ENCODE measurements at regions not wholly inside any gene's neighbourhood (a gene's known extent, or its start where the extent isn't known, plus 50 kb on each side); places are given as distances from the start of the nearest gene placed in this dataset.
A peak's percentile ranks its signal among the peaks of the same experiment; 100 is the strongest.

DNA sequence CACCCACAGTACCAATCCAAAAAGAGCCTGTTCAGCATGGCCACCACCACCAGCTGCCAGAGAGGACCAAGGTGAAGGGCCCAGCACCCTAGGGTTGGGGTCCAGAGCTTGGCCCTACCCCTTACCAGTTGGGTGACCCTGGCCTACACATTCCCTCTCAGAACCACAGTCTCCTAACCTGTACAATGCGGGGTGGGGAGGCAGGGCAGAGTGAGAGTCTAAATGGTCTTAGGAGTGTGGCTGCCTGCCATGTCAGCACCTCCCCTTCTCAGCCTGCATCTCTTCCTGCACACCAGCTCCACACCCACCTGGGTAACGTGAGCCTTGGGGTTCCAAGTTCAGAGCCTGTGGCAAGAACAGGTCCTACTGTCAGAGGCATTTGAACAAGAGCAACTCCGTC lies 92.2 kb downstream of the C5orf15 start:
- no peaks in the 10 kb centered on the region for H3K4me1 ChIP-seq
- DNase-seq: peak in 1 of 3 donors; percentile 15
- TF ChIP-seq, protein P1, sequence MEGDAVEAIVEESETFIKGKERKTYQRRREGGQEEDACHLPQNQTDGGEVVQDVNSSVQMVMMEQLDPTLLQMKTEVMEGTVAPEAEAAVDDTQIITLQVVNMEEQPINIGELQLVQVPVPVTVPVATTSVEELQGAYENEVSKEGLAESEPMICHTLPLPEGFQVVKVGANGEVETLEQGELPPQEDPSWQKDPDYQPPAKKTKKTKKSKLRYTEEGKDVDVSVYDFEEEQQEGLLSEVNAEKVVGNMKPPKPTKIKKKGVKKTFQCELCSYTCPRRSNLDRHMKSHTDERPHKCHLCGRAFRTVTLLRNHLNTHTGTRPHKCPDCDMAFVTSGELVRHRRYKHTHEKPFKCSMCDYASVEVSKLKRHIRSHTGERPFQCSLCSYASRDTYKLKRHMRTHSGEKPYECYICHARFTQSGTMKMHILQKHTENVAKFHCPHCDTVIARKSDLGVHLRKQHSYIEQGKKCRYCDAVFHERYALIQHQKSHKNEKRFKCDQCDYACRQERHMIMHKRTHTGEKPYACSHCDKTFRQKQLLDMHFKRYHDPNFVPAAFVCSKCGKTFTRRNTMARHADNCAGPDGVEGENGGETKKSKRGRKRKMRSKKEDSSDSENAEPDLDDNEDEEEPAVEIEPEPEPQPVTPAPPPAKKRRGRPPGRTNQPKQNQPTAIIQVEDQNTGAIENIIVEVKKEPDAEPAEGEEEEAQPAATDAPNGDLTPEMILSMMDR (IDR thresholded peaks at IDR 0.05): no peak
- TF ChIP-seq POLR2A (IDR thresholded peaks at IDR 0.05): no peak
- no peak overlapping the region for H3K4me3 ChIP-seq
- no peaks in the 10 kb centered on the region for H3K9me3 ChIP-seq
- H3K27me3 ChIP-seq: no peaks in the 10 kb centered on the region
- no peak overlapping the region for H3K27ac ChIP-seq
- no peaks in the 10 kb centered on the region for H3K36me3 ChIP-seq

DNA sequence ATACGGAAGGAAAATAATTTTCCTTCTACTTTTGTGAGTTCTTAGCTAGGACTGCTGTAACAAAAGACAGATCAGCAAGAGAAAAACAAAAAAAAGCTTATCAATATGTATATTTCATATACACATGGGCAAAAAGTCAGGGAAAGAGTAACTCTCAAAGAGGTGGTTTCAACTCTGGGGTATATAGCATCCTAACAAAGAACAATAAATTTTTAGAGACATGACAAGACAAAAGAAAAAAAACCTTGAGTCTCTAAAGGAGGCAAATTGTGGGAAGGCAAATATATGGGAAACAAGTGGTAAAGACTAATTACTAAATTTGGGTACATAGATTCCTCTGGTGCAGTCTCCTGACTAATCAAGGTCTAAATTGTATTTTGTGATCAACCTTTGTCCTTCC lies 93.2 kb downstream of the C5orf15 start:
- Histone ChIP-seq H3K4me3 (no peak overlapping the region), H3K4me1 (no peaks in the 10 kb centered on the region), H3K36me3 (no peaks in the 10 kb centered on the region), H3K27me3 (no peaks in the 10 kb centered on the region), H3K27ac (no peak overlapping the region), H3K9me3 (no peaks in the 10 kb centered on the region)
- TF ChIP-seq POLR2A (IDR thresholded peaks at IDR 0.05): no peak
- TF ChIP-seq, protein P1 (IDR thresholded peaks at IDR 0.05): no peak
- DNase-seq: no peak

DNA sequence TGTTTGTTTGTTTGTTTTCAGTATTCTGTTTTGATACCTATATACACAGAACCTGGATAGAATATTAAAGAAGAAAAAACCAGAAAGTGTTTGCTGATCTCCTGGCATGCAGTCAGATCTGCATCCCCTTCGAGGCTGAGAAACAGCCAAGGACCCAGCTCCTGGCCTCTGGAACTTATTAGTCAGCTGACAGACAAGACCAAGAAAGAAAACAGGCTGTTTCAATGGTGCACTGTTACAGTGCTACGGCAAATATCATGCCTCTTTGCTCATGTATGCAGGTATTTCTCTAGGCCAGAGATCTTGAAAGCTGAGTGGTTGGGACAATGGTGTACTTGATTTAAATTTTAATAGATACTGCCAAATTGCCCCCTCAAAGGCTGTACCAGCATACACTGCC lies 95.0 kb downstream of the C5orf15 start:
- TF ChIP-seq POLR2A (IDR thresholded peaks at IDR 0.05): no peak
- TF ChIP-seq, protein P1 (IDR thresholded peaks at IDR 0.05): no peak

GRCh38 chr5:133870661-133871060 lies 97.8 kb downstream of the C5orf15 start:
- Histone ChIP-seq H3K27me3 (no peaks in the 10 kb centered on the region), H3K4me3 (no peak overlapping the region), H3K36me3 (no peaks in the 10 kb centered on the region), H3K27ac (no peak overlapping the region), H3K4me1 (no peaks in the 10 kb centered on the region), H3K9me3 (no peaks in the 10 kb centered on the region)
- TF ChIP-seq POLR2A (IDR thresholded peaks at IDR 0.05): no peak
- TF ChIP-seq, protein P1 (IDR thresholded peaks at IDR 0.05): no peak
- no peak for DNase-seq

More for the DNA sequence above, 95.0 kb downstream of the C5orf15 start:
- Histone ChIP-seq H3K4me3 (no peak overlapping the region), H3K4me1 (no peaks in the 10 kb centered on the region), H3K27ac (no peak overlapping the region), H3K27me3 (no peaks in the 10 kb centered on the region), H3K36me3 (no peaks in the 10 kb centered on the region), H3K9me3 (no peaks in the 10 kb centered on the region)
- no peak for DNase-seq

DNA sequence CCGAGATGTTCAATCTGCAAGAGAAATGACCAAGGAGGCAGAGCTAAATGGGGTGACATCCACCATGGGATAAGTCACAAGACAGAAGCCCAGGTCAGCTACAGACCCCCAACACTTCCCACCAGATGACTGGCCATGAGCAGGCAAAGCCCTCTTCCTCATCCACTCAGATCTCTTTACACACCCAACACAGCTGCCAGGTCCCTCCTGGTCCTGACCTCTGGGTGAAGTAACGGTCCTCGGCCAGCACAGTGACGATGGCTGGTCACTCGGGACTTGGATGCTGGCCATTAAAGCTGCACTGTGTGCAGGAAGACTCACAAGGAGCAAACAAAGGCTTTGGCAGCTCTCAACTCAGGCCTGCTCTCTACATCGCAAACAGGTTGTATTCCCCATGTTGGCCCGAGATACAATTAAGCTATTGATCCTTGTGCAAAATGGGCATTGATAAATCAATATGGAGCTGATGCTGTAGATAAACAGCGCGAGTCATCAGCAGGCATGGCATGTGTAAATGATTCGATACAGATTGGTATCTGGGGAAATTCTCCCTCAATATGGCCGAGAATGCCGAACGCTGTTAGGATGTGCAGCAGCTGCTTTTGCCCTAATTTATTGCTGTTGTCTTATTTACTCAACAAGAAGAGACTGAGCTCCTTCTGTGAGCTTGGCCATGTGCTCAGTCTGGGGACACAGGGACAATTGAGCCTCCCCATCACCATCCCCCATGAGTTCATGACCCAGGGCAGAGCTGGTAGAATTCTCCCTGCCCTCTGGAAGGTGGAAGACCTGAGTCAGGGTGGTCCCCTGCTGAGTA lies 98.7 kb downstream of the C5orf15 start:
- Histone ChIP-seq H3K36me3 (no peaks in the 10 kb centered on the region), H3K4me3 (no peak overlapping the region), H3K27ac (no peak overlapping the region), H3K4me1 (no peaks in the 10 kb centered on the region), H3K27me3 (no peaks in the 10 kb centered on the region), H3K9me3 (no peaks in the 10 kb centered on the region)
- peak in 1 of 3 donors; percentile 15 for DNase-seq
- TF ChIP-seq, protein P1 (IDR thresholded peaks at IDR 0.05): no peak
- TF ChIP-seq POLR2A (IDR thresholded peaks at IDR 0.05): no peak
